ENCODE measurements at regions not wholly inside any gene's neighbourhood (a gene's known extent, or its start where the extent isn't known, plus 50 kb on each side); places are given as distances from the start of the nearest gene placed in this dataset.

GRCh38 chr13:34303346-34303745 is 485.4 kb downstream of the RFC3 start:
- Histone ChIP-seq H3K27me3 (replicated peaks in 1 of 7) (no peaks in the 10 kb centered on the region), H3K36me3 (no peaks in the 10 kb centered on the region), H3K4me3 (no peak overlapping the region), H3K27ac (no peak overlapping the region), H3K9me3 (peaks cover 0 to 29% (median 16%) of the 10 kb centered on the region in 8 donors), H3K4me1 (no peaks in the 10 kb centered on the region)
- TF ChIP-seq POLR2AphosphoS5 (IDR thresholded peaks at IDR 0.05): no peak
- DNase-seq: no peak
- intact Hi-C loops (cut with DNase I; ENCODE audit: low total_unique reads): no loop called here

DNA sequence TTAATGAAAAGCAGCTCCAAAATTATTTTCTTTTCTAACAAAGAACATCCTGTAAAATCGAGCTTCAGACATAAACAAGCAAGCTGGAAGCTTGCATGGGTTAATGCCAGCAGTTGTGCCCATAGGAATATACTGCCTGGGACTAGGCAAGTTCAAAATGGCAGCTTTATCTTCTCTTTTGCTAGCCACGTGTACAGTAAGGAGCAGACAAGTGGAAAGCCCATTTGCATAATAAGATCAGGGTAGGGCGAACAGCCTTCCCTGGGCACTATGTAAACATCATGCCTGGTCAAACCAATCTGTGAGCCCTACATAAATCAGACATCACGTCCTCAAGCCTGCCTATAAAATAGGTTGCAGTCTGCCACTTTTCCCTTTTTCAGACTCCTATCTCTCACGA is 489.7 kb downstream of the RFC3 start:
- TF ChIP-seq POLR2AphosphoS5 (IDR thresholded peaks at IDR 0.05) (no peak), POLR2A (IDR thresholded peaks at IDR 0.05) (no peak), CTCF (IDR thresholded peaks at IDR 0.05 in 8 of 11, conservative IDR thresholded peaks at IDR 0.05 in 3 of 11) (no peak)
- Histone ChIP-seq H3K27ac (no peak overlapping the region), H3K36me3 (no peaks in the 10 kb centered on the region), H3K27me3 (replicated peaks in 1 of 7) (no peaks in the 10 kb centered on the region), H3K4me3 (no peak overlapping the region), H3K9me3 (peaks cover 0 to 23% (median 16%) of the 10 kb centered on the region in 8 donors), H3K4me1 (no peaks in the 10 kb centered on the region)
- intact Hi-C loops (cut with DNase I; ENCODE audit: low total_unique reads): no loop called here
- WGBS, 5 donors: 64 to 78% (median 65%) methylated on average over 5 of the region's 5 CpGs
- no peak for DNase-seq

DNA sequence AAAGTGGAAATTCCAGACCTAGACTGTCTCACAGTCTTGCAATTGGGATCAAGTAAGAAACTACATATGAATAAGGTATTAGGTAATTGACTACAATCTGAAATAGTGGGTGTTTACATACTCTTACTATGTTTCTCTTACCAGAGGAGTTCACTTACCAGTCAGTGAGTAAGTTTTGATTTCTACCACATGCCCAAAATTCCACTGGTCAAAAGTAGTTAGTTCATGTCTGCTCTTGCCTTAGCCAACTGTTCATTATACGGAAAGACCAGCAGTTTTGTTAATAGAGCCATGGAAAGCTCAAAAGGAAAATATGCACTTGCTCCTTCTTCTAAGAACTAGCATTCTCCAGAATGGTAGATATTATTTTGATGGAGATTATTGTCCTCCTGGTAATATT is 490.8 kb downstream of the RFC3 start:
- TF ChIP-seq POLR2AphosphoS5 (IDR thresholded peaks at IDR 0.05): no peak
- TF ChIP-seq POLR2A (IDR thresholded peaks at IDR 0.05): no peak
- no peak for TF ChIP-seq CTCF (IDR thresholded peaks at IDR 0.05 in 8 of 11, conservative IDR thresholded peaks at IDR 0.05 in 3 of 11)
- no peak overlapping the region for H3K27ac ChIP-seq
- H3K36me3 ChIP-seq: no peaks in the 10 kb centered on the region
- WGBS, 5 donors: 86 to 92% (median 89%) methylated on average over 1 of the region's 1 CpG
- intact Hi-C loops (cut with DNase I; ENCODE audit: low total_unique reads): no loop called here
- DNase-seq: no peak
- H3K4me1 ChIP-seq: no peaks in the 10 kb centered on the region
- H3K4me3 ChIP-seq: no peak overlapping the region
- H3K9me3 ChIP-seq: peaks cover 0 to 12% (median 7%) of the 10 kb centered on the region in 8 donors
- no peaks in the 10 kb centered on the region for H3K27me3 ChIP-seq (replicated peaks in 1 of 7)

GRCh38 chr13:34310539-34310938 is 492.6 kb downstream of the RFC3 start:
- H3K4me1 ChIP-seq: no peaks in the 10 kb centered on the region
- no peak overlapping the region for H3K4me3 ChIP-seq
- no peaks in the 10 kb centered on the region for H3K27me3 ChIP-seq (replicated peaks in 1 of 7)
- no peak for TF ChIP-seq POLR2AphosphoS5 (IDR thresholded peaks at IDR 0.05)
- no peak overlapping the region for H3K27ac ChIP-seq
- no peak for DNase-seq
- H3K9me3 ChIP-seq: no peaks in the 10 kb centered on the region
- 84 to 89% (median 87%) methylated on average over 3 of the region's 3 CpGs for WGBS, 5 donors
- intact Hi-C loops (cut with DNase I; ENCODE audit: low total_unique reads): no loop called here
- no peaks in the 10 kb centered on the region for H3K36me3 ChIP-seq

- H3K27me3 ChIP-seq (replicated peaks in 1 of 7): no peaks in the 10 kb centered on the region
- TF ChIP-seq POLR2AphosphoS5 (IDR thresholded peaks at IDR 0.05) (no peak), POLR2A (IDR thresholded peaks at IDR 0.05) (no peak), CTCF (IDR thresholded peaks at IDR 0.05 in 8 of 11, conservative IDR thresholded peaks at IDR 0.05 in 3 of 11) (no peak)
- no peak overlapping the region for H3K4me3 ChIP-seq
- intact Hi-C loops (cut with DNase I; ENCODE audit: low total_unique reads): no loop called here
- H3K36me3 ChIP-seq: no peaks in the 10 kb centered on the region
- no peak for DNase-seq
- H3K9me3 ChIP-seq: no peaks in the 10 kb centered on the region
- no peaks in the 10 kb centered on the region for H3K4me1 ChIP-seq
- H3K27ac ChIP-seq: no peak overlapping the region
Observed at GRCh38 chr13:34311251-34311650, 493.3 kb downstream of the RFC3 start.

All from spleen (tissue), 11 donors.